A549 (cell line): ENCODE measurements at regions not wholly inside any gene's neighbourhood (a gene's known extent, or its start where the extent isn't known, plus 50 kb on each side); places are given as distances from the start of the nearest gene placed in this dataset.

Source experiments
- ATAC-seq, 2 experiments: fragments of 200-7000 bp in 1 of 2; fragments of >200 bp in 1 of 2; cut with Nextera tagmentation in 1 of 2; cut with Tn5 transposase in 1 of 2; 3 replicates each; pipeline versions ENCODE4 v1.8.0 to v1.9.1; 2018 to 2020; ENCODE audit warnings: mild to moderate bottlenecking in 1 of 2, moderate library complexity in 1 of 2
- CTCF ChIA-PET: fragments of 300-600 bp; sonication (Branson Sonifier 250); formaldehyde crosslinking; extraction: SDS; loops from one replicate; lab custom pipeline; 2021; ENCODE audit warnings: antibody characterized with exemption, inconsistent platforms; lab: Yijun Ruan, JAX
- POLR2A ChIA-PET: fragments of 350-600 bp; formaldehyde crosslinking; extraction: SDS; loops from one replicate; lab custom pipeline; 2021; ENCODE audit warnings: antibody characterized with exemption, inconsistent platforms; lab: Yijun Ruan, JAX
- DNase-seq, 2 experiments: peaks; one replicate each; pipeline versions ENCODE4 v3.0.0 to v3.0.0-alpha.2; 2011 to 2016; ENCODE audit warnings: low read depth in 1 of 2, low spot score in 1 of 2
- FAIRE-seq: peaks from 2 replicates; lab custom pipeline; 2011; peaks lifted over from hg19 to GRCh38; lab: Jason Lieb, UNC
- H3K27ac ChIP-seq, 2 experiments: fragments of >200 bp; sonication (Bioruptor Twin); formaldehyde crosslinking; 3 replicates each; pipeline ENCODE4 v1.5.1; 2016 to 2017
- H3K4me1 ChIP-seq: fragments of >200 bp; sonication (Bioruptor Twin); formaldehyde crosslinking; 3 replicates; pipeline ENCODE4 v1.6.1; 2016
- H3K4me2 ChIP-seq: fragments of >200 bp; sonication (Bioruptor Twin); formaldehyde crosslinking; 3 replicates; pipeline ENCODE4 v1.6.1; 2016
- H3K4me3 ChIP-seq: fragments of >200 bp; sonication (Bioruptor Twin); formaldehyde crosslinking; 3 replicates; pipeline ENCODE4 v1.5.1; 2016
- H3K9me3 ChIP-seq: fragments of >200 bp; sonication (Bioruptor Twin); formaldehyde crosslinking; 3 replicates; pipeline ENCODE4 v1.6.1; 2016
- CBX2 ChIP-seq: fragments of 200-600 bp; sonication (generic); IDR thresholded peaks from 2 replicates; pipeline ENCODE4 v1.6.1; 2016; ENCODE audit warnings: low read depth, mild to moderate bottlenecking, borderline replicate concordance
- CEBPB ChIP-seq, 2 experiments: fragments of >200 bp in 1 of 2; sonication (Bioruptor Twin) in 1 of 2; formaldehyde crosslinking in 1 of 2; IDR thresholded peaks; 2 replicates each; pipeline ENCODE4 v1.6.1; 2012 to 2016
- CHD4 ChIP-seq: fragments of 200-600 bp; sonication (generic); IDR thresholded peaks from 2 replicates; pipeline ENCODE4 v1.6.1; 2016; ENCODE audit warnings: antibody characterized with exemption, mild to moderate bottlenecking, borderline replicate concordance
- FOSB ChIP-seq: fragments of 250-450 bp; sonication (Bioruptor Pico); IDR thresholded peaks from 2 replicates; pipeline ENCODE4 v1.5.0; 2020; ENCODE audit warnings: mild to moderate bottlenecking, moderate library complexity
- FOSL2 ChIP-seq, 2 experiments: fragments of 450-650 bp in 1 of 2; fragments of >200 bp in 1 of 2; sonication (Bioruptor Twin) in 1 of 2; formaldehyde crosslinking; IDR thresholded peaks; 2 replicates each; pipeline versions ENCODE4 v1.5.0 to v1.6.1; 2016 to 2020; ENCODE audit warnings: mild to moderate bottlenecking in 1 of 2, moderate library complexity in 1 of 2
- FOXS1 ChIP-seq: fragments of 250-450 bp; sonication (Bioruptor Pico); IDR thresholded peaks from 2 replicates; pipeline ENCODE4 v1.5.0; 2020; ENCODE audit warnings: mild to moderate bottlenecking, moderate library complexity
- GATA3 ChIP-seq: IDR thresholded peaks from 2 replicates; pipeline ENCODE4 v1.6.1; 2012; ENCODE audit warnings: borderline replicate concordance
- HDAC2 ChIP-seq: fragments of 200-600 bp; sonication (generic); IDR thresholded peaks from 2 replicates; pipeline ENCODE4 v1.6.1; 2016
- HEYL ChIP-seq: fragments of 250-450 bp; sonication (Bioruptor Pico); IDR thresholded peaks from 2 replicates; pipeline ENCODE4 v1.8.0; 2021; ENCODE audit warnings: mild to moderate bottlenecking, moderate library complexity
- HOXA7 ChIP-seq: fragments of 250-450 bp; sonication (Bioruptor Pico); IDR thresholded peaks from 2 replicates; pipeline ENCODE4 v1.5.0; 2020; ENCODE audit warnings: mild to moderate bottlenecking, moderate library complexity
- HOXB13 ChIP-seq: fragments of 250-450 bp; sonication (Bioruptor Pico); IDR thresholded peaks from 2 replicates; pipeline ENCODE4 v1.5.0; 2020; ENCODE audit warnings: low read depth, mild to moderate bottlenecking, moderate library complexity
- MAFK ChIP-seq: fragments of 450-650 bp; IDR thresholded peaks from 2 replicates; pipeline ENCODE4 v1.6.1; 2014; ENCODE audit not compliant: partially characterized antibody
- MAZ ChIP-seq: fragments of 150-350 bp; IDR thresholded peaks from 2 replicates; pipeline ENCODE4 v1.6.1; 2014; ENCODE audit warnings: antibody characterized with exemption, low read depth, low read length, borderline replicate concordance
- NR3C1 ChIP-seq: fragments of >200 bp; sonication (Bioruptor Twin); formaldehyde crosslinking; IDR thresholded peaks from 3 replicates; pipeline ENCODE4 v1.6.1; 2017
- POLR2AphosphoS2 ChIP-seq: conservative IDR thresholded peaks from 2 replicates; pipeline ENCODE4 v1.6.1; 2012; ENCODE audit warnings: low read length, improper control_type of control experiment, inconsistent platforms
- TP53 ChIP-seq: fragments of 250-450 bp; sonication (Bioruptor Pico); IDR thresholded peaks from 2 replicates; pipeline ENCODE4 v1.5.0; 2021; ENCODE audit warnings: mild to moderate bottlenecking, moderate library complexity
- ZNF302 ChIP-seq: fragments of 250-450 bp; sonication (Bioruptor Pico); IDR thresholded peaks from 2 replicates; pipeline ENCODE4 v1.9.0; 2021; ENCODE audit warnings: inconsistent platforms, mild to moderate bottlenecking, moderate library complexity
- WGBS: methylation state at CpG from one replicate; pipeline ENCODE4 v1.1.6; 2017; ENCODE audit errors: missing lambda C conversion rate; 5-methylcytosine and 5-hydroxymethylcytosine counted together
- TF ChIP-seq, protein P1 (sequence below): fragments of >200 bp; sonication (Bioruptor Twin); formaldehyde crosslinking; IDR thresholded peaks from 2 replicates; pipeline ENCODE4 v1.6.1; 2016
- TF ChIP-seq, protein P2 (sequence below): fragments of 150-350 bp; IDR thresholded peaks from 2 replicates; pipeline ENCODE4 v1.6.1; 2014; ENCODE audit warnings: low read depth, mild to moderate bottlenecking, low read length
- TF ChIP-seq, protein P3 (sequence below): fragments of >200 bp; sonication (Bioruptor Twin); formaldehyde crosslinking; IDR thresholded peaks from 3 replicates; pipeline ENCODE4 v1.6.1; 2016
- TF ChIP-seq, protein P4 (sequence below): IDR thresholded peaks from 2 replicates; pipeline ENCODE4 v1.6.1; 2012

DNA sequence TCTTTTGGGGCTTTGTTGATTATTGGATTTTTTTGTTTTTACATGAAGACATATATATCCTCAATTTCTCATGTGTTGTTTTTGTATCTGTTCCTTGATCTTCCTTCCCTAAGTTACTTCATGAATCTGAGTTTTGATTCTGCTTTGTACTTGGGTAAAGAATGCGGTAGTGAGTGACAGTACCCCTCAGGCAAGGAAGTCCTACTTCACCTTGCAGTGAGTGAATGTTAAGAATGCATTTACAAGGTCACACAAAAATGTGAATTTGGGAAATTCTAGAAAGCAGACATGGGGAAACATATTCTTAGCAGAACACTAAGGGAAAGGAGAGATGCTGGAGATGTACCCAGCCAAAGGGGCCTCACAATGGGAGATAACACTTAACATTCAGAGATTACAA is 373.1 kb upstream of the LCORL start:
- Histone ChIP-seq H3K27ac (no peak overlapping the region), H3K9me3 (no peaks in the 10 kb centered on the region), H3K4me3 (no peak overlapping the region), H3K4me2 (no peak overlapping the region), H3K4me1 (no peaks in the 10 kb centered on the region)
- POLR2A ChIA-PET, result no interaction called here
- CTCF ChIA-PET, result no interaction called here
- FAIRE-seq (no peak), DNase-seq (no peak), ATAC-seq (no peak)
- WGBS, result 0% methylated on average over 1 of the region's 1 CpG
- TF ChIP-seq NR3C1, result no peak

DNA sequence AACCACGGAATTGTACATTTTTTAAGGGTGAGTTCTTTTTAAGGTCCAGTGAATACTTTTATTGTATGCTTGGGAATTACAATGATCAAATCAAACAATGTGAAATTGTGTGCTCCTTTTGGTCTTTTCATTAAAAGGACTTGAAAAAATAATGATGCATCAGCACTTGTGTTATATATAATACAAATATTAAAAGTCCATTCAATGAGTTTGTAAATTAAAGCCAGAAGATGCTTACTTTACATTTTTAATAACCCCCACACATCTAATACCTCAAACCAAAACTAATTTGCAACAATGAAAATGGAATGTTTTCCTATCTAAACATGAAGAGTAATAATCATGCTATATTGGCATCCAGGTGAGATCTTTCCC is 369.8 kb upstream of the LCORL start:
- TF ChIP-seq MAFK, result peak; percentile 13
- TF ChIP-seq HDAC2, result no peak
- ATAC-seq (no peak), DNase-seq (no peak), FAIRE-seq (no peak)
- no peaks in the 10 kb centered on the region for H3K4me1 ChIP-seq
- POLR2A ChIA-PET, result no interaction called here
- CTCF ChIA-PET, result no interaction called here
- H3K27ac ChIP-seq, result no peak overlapping the region
- H3K4me2 ChIP-seq, result no peak overlapping the region
- no peaks in the 10 kb centered on the region for H3K9me3 ChIP-seq
- WGBS, result 4% methylated on average over 1 of the region's 1 CpG
- H3K4me3 ChIP-seq, result no peak overlapping the region

DNA sequence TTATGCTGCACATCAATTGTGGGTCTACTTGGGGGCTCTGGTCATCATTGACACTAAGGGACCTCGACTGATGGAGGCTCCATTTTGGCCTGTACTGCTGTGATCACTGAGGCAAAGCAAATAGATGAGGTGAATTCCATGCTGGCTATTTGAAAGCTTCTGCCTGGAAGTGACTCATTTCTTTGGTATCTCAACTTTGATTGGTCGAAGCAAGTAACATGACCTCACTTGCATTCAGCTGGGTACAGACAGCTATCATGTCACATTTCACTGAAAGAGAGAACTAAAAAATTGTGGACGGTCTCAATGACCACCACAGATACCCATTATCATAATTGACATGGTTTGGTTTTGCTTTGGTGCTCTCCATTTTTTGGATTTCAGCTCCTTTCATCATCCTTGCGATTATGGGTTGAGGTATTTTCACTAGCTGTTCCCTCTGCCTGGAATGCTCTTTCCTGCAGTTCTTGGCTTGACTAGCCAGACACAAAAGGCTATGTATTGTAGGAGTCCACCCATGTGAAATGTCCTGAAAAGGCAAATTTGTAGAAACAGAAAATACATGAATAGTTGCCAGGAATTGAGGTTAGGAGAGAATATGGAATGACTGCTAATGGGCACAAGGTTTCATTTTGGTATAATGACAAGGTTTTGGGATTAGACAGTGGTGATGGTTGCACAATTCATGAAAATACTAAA is 369.2 kb upstream of the LCORL start:
- ChIA-PET CTCF (no interaction called here), POLR2A (no interaction called here)
- FAIRE-seq (no peak), DNase-seq (peak in 1 of 2 experiments; percentile 1), ATAC-seq (no peak)
- H3K4me3 ChIP-seq, result no peak overlapping the region
- H3K4me1 ChIP-seq, result no peaks in the 10 kb centered on the region
- no peak overlapping the region for H3K27ac ChIP-seq
- no peak overlapping the region for H3K4me2 ChIP-seq
- WGBS, result 10% methylated on average over 4 of the region's 4 CpGs
- H3K9me3 ChIP-seq, result no peaks in the 10 kb centered on the region
- no peak for TF ChIP-seq HEYL
- TF ChIP-seq, protein P1, sequence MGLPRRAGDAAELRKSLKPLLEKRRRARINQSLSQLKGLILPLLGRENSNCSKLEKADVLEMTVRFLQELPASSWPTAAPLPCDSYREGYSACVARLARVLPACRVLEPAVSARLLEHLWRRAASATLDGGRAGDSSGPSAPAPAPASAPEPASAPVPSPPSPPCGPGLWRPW, result no peak
- TF ChIP-seq NR3C1, result no peak
- TF ChIP-seq, protein P2, sequence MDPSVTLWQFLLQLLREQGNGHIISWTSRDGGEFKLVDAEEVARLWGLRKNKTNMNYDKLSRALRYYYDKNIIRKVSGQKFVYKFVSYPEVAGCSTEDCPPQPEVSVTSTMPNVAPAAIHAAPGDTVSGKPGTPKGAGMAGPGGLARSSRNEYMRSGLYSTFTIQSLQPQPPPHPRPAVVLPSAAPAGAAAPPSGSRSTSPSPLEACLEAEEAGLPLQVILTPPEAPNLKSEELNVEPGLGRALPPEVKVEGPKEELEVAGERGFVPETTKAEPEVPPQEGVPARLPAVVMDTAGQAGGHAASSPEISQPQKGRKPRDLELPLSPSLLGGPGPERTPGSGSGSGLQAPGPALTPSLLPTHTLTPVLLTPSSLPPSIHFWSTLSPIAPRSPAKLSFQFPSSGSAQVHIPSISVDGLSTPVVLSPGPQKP, result no peak

DNA sequence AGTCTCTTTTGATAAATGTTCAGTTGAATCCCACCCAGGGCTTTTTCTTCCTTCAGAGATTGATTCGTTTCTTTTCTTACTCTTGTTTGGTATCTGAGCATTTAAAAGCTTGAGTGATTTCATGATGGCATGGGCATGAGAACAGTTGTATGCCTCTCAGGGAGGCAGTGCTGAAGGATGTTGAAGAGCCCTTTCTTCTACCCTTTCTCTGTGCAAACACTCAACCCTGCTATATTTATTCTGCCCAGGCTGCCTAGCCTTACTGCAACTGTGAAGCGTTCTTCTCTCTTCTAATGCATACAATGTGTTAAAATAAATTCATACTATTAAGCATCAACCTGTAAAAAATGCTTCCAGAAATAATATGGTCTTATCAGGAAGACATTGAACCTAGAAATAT is 367.6 kb upstream of the LCORL start:
- Histone ChIP-seq H3K4me2 (no peak overlapping the region), H3K9me3 (no peaks in the 10 kb centered on the region), H3K4me1 (no peaks in the 10 kb centered on the region), H3K4me3 (no peak overlapping the region), H3K27ac (no peak overlapping the region)
- no peak for FAIRE-seq
- ATAC-seq, result no peak
- no peak for DNase-seq
- POLR2A ChIA-PET, result no interaction called here
- 0% methylated on average over 2 of the region's 2 CpGs for WGBS
- CTCF ChIA-PET, result no interaction called here
- TF ChIP-seq FOXS1 (CRISPR knock-in tag), result no peak
- no peak for TF ChIP-seq MAZ
- TF ChIP-seq FOSL2 (IDR thresholded peaks at IDR 0.05), result no peak
- TF ChIP-seq FOSL2 (CRISPR knock-in tag; IDR thresholded peaks at IDR 0.05), result no peak
- TF ChIP-seq CEBPB (IDR thresholded peaks at IDR 0.05), result no peak
- TF ChIP-seq FOSB, result no peak
- TF ChIP-seq MAFK, result no peak
- no peak for TF ChIP-seq POLR2AphosphoS2
- TF ChIP-seq, protein P3, sequence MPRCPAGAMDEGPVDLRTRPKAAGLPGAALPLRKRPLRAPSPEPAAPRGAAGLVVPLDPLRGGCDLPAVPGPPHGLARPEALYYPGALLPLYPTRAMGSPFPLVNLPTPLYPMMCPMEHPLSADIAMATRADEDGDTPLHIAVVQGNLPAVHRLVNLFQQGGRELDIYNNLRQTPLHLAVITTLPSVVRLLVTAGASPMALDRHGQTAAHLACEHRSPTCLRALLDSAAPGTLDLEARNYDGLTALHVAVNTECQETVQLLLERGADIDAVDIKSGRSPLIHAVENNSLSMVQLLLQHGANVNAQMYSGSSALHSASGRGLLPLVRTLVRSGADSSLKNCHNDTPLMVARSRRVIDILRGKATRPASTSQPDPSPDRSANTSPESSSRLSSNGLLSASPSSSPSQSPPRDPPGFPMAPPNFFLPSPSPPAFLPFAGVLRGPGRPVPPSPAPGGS, result no peak
- TF ChIP-seq HOXB13 (CRISPR knock-in tag), result no peak
- TF ChIP-seq, protein P1, result no peak
- TF ChIP-seq HOXA7 (CRISPR knock-in tag), result no peak
- TF ChIP-seq, protein P4, sequence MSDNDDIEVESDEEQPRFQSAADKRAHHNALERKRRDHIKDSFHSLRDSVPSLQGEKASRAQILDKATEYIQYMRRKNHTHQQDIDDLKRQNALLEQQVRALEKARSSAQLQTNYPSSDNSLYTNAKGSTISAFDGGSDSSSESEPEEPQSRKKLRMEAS, result no peak
- TF ChIP-seq CHD4, result no peak
- no peak for TF ChIP-seq TP53 (CRISPR knock-in tag)
- TF ChIP-seq GATA3, result no peak
- no peak for TF ChIP-seq ZNF302 (CRISPR knock-in tag)
- no peak for TF ChIP-seq CBX2
- TF ChIP-seq, all 56 proteins: peak for 0
